ENCODE measurements at regions not wholly inside any gene's neighbourhood (a gene's known extent, or its start where the extent isn't known, plus 50 kb on each side); places are given as distances from the start of the nearest gene placed in this dataset.

DNA sequence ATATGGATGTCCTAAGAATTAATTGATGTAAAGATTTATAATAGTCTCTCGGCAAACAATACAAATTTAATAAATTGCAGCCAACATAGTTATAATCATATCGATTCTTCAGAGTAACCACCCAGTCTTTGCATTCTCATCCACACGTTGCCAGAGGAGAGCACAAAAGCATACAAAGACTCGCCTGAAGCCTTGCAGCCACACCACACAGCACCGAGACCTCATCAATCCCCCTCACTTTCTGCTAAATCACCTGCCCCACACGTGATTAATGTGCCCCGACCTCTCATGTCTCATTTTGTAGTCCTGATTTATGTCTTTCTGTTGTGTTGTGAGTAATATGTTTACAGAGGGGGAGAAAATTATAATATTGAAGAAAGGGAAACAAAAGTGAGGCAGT, 510.4 kb downstream of the TRIML1 start:
- no peak overlapping the region for H4K5ac ChIP-seq (ENCODE audit: low read depth, low read length)
- no peak overlapping the region for H2AK5ac ChIP-seq (ENCODE audit: low read depth, low read length)
- in situ Hi-C loops (cut with MboI; ENCODE audit: low sequenced_read_pairs) (no loop called here), dilution Hi-C loops (cut with HindIII; ENCODE audit: low sequenced_read_pairs, unreplicated experiment) (no loop called here), intact Hi-C loops (cut with micrococcal nuclease) (no loop called here)
- H3K4me3 ChIP-seq (ENCODE audit: insufficient read depth, low read depth, low read length): no peak overlapping the region
- TF ChIP-seq CEBPB (IDR thresholded peaks at IDR 0.05; ENCODE audit: low read depth, low read length) (no peak), RAD21 (IDR thresholded peaks at IDR 0.05; ENCODE audit: low read length) (no peak), SMC3 (IDR thresholded peaks at IDR 0.05; ENCODE audit: low read depth, low read length) (no peak), RCOR1 (IDR thresholded peaks at IDR 0.05; ENCODE audit: insufficient replicate concordance, low read length) (no peak), MAZ (IDR thresholded peaks at IDR 0.05; ENCODE audit: borderline replicate concordance, low read depth, low read length) (no peak), POLR2A (IDR thresholded peaks at IDR 0.05; ENCODE audit: low read depth, low read length) (no peak), FOS (IDR thresholded peaks at IDR 0.05; ENCODE audit: low read depth, low read length) (no peak), NFE2L2 (IDR thresholded peaks at IDR 0.05; ENCODE audit: low read depth, low read length) (no peak), CHD1 (IDR thresholded peaks at IDR 0.05; ENCODE audit: low read depth, low read length) (no peak), MAFK (IDR thresholded peaks at IDR 0.05; ENCODE audit: low read depth, low read length) (no peak), BHLHE40 (IDR thresholded peaks at IDR 0.05; ENCODE audit: low read depth, low read length) (no peak), MXI1 (IDR thresholded peaks at IDR 0.05; ENCODE audit: borderline replicate concordance, low read depth, low read length) (no peak)
- TF ChIP-seq, protein P1, sequence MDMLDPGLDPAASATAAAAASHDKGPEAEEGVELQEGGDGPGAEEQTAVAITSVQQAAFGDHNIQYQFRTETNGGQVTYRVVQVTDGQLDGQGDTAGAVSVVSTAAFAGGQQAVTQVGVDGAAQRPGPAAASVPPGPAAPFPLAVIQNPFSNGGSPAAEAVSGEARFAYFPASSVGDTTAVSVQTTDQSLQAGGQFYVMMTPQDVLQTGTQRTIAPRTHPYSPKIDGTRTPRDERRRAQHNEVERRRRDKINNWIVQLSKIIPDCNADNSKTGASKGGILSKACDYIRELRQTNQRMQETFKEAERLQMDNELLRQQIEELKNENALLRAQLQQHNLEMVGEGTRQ (IDR thresholded peaks at IDR 0.05; ENCODE audit: low read depth, low read length): no peak
- TF ChIP-seq, protein P2, sequence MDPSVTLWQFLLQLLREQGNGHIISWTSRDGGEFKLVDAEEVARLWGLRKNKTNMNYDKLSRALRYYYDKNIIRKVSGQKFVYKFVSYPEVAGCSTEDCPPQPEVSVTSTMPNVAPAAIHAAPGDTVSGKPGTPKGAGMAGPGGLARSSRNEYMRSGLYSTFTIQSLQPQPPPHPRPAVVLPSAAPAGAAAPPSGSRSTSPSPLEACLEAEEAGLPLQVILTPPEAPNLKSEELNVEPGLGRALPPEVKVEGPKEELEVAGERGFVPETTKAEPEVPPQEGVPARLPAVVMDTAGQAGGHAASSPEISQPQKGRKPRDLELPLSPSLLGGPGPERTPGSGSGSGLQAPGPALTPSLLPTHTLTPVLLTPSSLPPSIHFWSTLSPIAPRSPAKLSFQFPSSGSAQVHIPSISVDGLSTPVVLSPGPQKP (IDR thresholded peaks at IDR 0.05; ENCODE audit: borderline replicate concordance, low read depth, low read length): no peak
- TF ChIP-seq, protein P3, sequence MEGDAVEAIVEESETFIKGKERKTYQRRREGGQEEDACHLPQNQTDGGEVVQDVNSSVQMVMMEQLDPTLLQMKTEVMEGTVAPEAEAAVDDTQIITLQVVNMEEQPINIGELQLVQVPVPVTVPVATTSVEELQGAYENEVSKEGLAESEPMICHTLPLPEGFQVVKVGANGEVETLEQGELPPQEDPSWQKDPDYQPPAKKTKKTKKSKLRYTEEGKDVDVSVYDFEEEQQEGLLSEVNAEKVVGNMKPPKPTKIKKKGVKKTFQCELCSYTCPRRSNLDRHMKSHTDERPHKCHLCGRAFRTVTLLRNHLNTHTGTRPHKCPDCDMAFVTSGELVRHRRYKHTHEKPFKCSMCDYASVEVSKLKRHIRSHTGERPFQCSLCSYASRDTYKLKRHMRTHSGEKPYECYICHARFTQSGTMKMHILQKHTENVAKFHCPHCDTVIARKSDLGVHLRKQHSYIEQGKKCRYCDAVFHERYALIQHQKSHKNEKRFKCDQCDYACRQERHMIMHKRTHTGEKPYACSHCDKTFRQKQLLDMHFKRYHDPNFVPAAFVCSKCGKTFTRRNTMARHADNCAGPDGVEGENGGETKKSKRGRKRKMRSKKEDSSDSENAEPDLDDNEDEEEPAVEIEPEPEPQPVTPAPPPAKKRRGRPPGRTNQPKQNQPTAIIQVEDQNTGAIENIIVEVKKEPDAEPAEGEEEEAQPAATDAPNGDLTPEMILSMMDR (conservative IDR thresholded peaks at IDR 0.05; ENCODE audit: low read depth, low read length): no peak
- H3K36me3 ChIP-seq (ENCODE audit: control insufficient read depth, insufficient read depth, low read length): no peaks in the 10 kb centered on the region
- H3K27me3 ChIP-seq (ENCODE audit: control insufficient read depth, insufficient read depth, low read length): no peaks in the 10 kb centered on the region
- H3K4me2 ChIP-seq (ENCODE audit: low read depth, low read length): no peak overlapping the region
- no peak overlapping the region for H2BK120ac ChIP-seq (ENCODE audit: low read depth, low read length)
- H3K4ac ChIP-seq (ENCODE audit: low read depth, low read length): no peak overlapping the region
- ChIA-PET CTCF (interaction anchor here (1.3 kb wide), 1 partner anchor 10 kb away, joined by 4 read pairs; no protein-coding TSS in a partner anchor), POLR2A (ENCODE audit: unreplicated experiment) (no interaction called here)
- H2BK15ac ChIP-seq (ENCODE audit: low read depth, low read length): no peak overlapping the region
- H3K4me1 ChIP-seq (ENCODE audit: control insufficient read depth, insufficient read depth, low read length): no peaks in the 10 kb centered on the region; the same call in 1 of the 2 replicates
- no peak overlapping the region for H3K56ac ChIP-seq (ENCODE audit: extremely low read depth, insufficient read depth, low read length)
- no peak overlapping the region for H3K14ac ChIP-seq (replicated peaks; ENCODE audit: low read depth, low read length)
- H3K27ac ChIP-seq (ENCODE audit: insufficient read depth, low read length): no peak overlapping the region
- H2BK5ac ChIP-seq (ENCODE audit: low read depth, low read length, poor library complexity, severe bottlenecking): no peak overlapping the region
- ATAC-seq (ENCODE audit: low read depth): no peak
- BruUV-seq (replicated peaks): no TSS peak
- no peaks in the 10 kb centered on the region for H3K79me1 ChIP-seq (ENCODE audit: low read depth in 1 of 2, low read length in 2 of 2)
- WGBS, 2 experiments (ENCODE audit: extremely low coverage in 2 of 2, insufficient read length in 1 of 2): 20% methylated on average over 2 of the region's 7 CpGs; no CpG with 5 or more reads in 1 of the 2 experiments
- no peak for DNase-seq
- H2AK9ac ChIP-seq (replicated peaks; ENCODE audit: low read depth, low read length, poor library complexity): no peak overlapping the region
- H3K9ac ChIP-seq (ENCODE audit: low read depth, low read length): no peak overlapping the region
- no peaks in the 10 kb centered on the region for H3K9me1 ChIP-seq (ENCODE audit: insufficient read depth, low read length)
- H3K18ac ChIP-seq (ENCODE audit: low read depth, low read length): no peak overlapping the region
- H4K20me1 ChIP-seq (ENCODE audit: insufficient read depth, low read length): no peaks in the 10 kb centered on the region
- H4K91ac ChIP-seq (ENCODE audit: insufficient read depth, low read depth, low read length): no peak overlapping the region
- no peak overlapping the region for H2AFZ ChIP-seq (replicated peaks; ENCODE audit: low read length, poor library complexity)
- H3K9me3 ChIP-seq (ENCODE audit: control insufficient read depth, insufficient read depth, low read length): no peaks in the 10 kb centered on the region
- no peak overlapping the region for H2BK20ac ChIP-seq (ENCODE audit: low read depth, low read length)
- no peak overlapping the region for H4K8ac ChIP-seq (ENCODE audit: low read depth in 2 of 2, low read length in 2 of 2)
- H3K23ac ChIP-seq (ENCODE audit: low read depth, low read length): no peak overlapping the region

Data from IMR-90 (cell line).